ENCODE measurements at regions not wholly inside any gene's neighbourhood (a gene's known extent, or its start where the extent isn't known, plus 50 kb on each side); places are given as distances from the start of the nearest gene placed in this dataset.

GRCh38 chr3:59210260-59210659 lies 160.4 kb upstream of the CFAP20DC start:
- Histone ChIP-seq H3K27ac (no peak overlapping the region), H3K4me3 (no peak overlapping the region), H3K27me3 (replicated peaks; ENCODE audit: insufficient read depth) (no peaks in the 10 kb centered on the region), H3K9me3 (no peaks in the 10 kb centered on the region), H3K4me1 (ENCODE audit: control insufficient read depth in 1 of 2, low read depth in 2 of 2) (no peaks in the 10 kb centered on the region), H3K36me3 (no peaks in the 10 kb centered on the region)
- TF ChIP-seq CTCF (IDR thresholded peaks at IDR 0.05), result no peak
- ATAC-seq (ENCODE audit: insufficient number of reproducible peaks, low FRiP score, low read depth), result no peak
- no peak for DNase-seq (ENCODE audit: low spot score)

DNA sequence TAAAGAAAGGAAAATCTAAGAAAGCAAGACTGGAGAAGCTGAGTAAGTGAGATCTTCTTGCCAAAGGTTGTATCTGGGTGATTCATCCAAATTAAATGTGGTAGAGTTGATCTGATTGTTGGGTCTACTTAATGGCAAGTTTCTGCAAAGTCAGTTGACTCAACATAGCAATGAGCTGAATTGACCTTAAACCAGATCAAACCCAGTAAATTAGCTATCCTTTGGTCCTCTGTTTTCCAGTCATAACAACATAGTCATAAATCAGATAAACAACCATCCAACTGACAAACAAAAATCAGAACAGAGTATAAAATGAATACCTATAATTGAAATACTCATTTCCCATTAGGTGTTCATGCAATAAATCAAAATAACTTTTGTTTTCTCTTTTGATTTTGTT lies 142.6 kb upstream of the CFAP20DC start:
- no peaks in the 10 kb centered on the region for H3K36me3 ChIP-seq
- no peak for TF ChIP-seq CTCF (IDR thresholded peaks at IDR 0.05)
- ATAC-seq (ENCODE audit: insufficient number of reproducible peaks, low FRiP score, low read depth), result no peak

DNA sequence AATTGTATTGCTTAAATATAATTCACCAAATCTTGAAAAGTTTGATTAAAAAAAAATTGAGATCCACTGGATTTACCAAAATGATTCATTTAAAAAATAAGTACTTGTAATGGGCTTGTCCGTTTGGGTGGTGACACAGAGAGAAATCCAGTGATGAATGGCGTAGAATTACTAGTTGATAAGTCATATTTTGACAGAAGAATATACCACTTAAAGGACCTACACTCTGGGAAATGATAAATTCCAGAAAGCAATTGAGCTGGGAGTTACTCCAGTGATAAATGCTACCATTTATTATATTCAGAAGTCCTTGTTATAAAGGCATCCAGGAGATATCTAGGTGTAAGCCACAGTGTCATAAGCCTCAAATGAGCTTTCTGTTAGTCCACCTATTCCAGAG lies 141.8 kb upstream of the CFAP20DC start:
- DNase-seq (ENCODE audit: low spot score), result no peak
- Histone ChIP-seq H3K27me3 (replicated peaks; ENCODE audit: insufficient read depth) (no peaks in the 10 kb centered on the region), H3K4me3 (no peak overlapping the region), H3K36me3 (no peaks in the 10 kb centered on the region), H3K4me1 (ENCODE audit: control insufficient read depth in 1 of 2, low read depth in 2 of 2) (no peaks in the 10 kb centered on the region), H3K9me3 (no peaks in the 10 kb centered on the region), H3K27ac (no peak overlapping the region)
- TF ChIP-seq CTCF (IDR thresholded peaks at IDR 0.05), result no peak
- no peak for ATAC-seq (ENCODE audit: insufficient number of reproducible peaks, low FRiP score, low read depth)

More for the DNA sequence above, 142.6 kb upstream of the CFAP20DC start:
- no peak overlapping the region for H3K27ac ChIP-seq
- H3K4me1 ChIP-seq (ENCODE audit: control insufficient read depth in 1 of 2, low read depth in 2 of 2), result no peaks in the 10 kb centered on the region
- H3K9me3 ChIP-seq, result no peaks in the 10 kb centered on the region
- no peak for DNase-seq (ENCODE audit: low spot score)
- H3K27me3 ChIP-seq (replicated peaks; ENCODE audit: insufficient read depth), result no peaks in the 10 kb centered on the region
- H3K4me3 ChIP-seq, result no peak overlapping the region

DNA sequence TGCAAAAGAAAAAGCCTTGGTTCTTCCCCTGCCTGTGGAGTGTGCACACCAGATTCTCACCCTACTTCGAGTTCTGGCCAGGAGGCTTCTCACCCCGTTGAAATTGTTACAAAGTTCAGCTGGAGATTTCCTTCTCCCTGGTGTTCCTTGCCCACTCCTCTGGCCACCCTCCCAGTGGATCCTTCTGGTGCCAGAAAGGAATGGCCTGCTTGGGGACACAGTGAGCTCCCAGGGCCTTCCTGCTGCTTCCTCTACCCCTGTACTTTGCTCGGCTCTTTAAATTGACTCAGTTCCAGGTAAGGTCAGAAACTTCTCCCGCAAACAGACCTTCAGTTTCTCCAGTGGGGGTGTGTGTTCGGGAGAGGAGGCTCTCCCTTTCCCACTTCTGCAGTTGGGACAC lies 140.1 kb upstream of the CFAP20DC start:
- DNase-seq (ENCODE audit: low spot score) (no peak), ATAC-seq (ENCODE audit: insufficient number of reproducible peaks, low FRiP score, low read depth) (no peak)
- Histone ChIP-seq H3K27me3 (replicated peaks; ENCODE audit: insufficient read depth) (no peaks in the 10 kb centered on the region), H3K4me3 (no peak overlapping the region), H3K4me1 (ENCODE audit: control insufficient read depth in 1 of 2, low read depth in 2 of 2) (no peaks in the 10 kb centered on the region), H3K9me3 (no peaks in the 10 kb centered on the region), H3K27ac (no peak overlapping the region), H3K36me3 (no peaks in the 10 kb centered on the region)
- TF ChIP-seq CTCF (IDR thresholded peaks at IDR 0.05), result no peak

DNA sequence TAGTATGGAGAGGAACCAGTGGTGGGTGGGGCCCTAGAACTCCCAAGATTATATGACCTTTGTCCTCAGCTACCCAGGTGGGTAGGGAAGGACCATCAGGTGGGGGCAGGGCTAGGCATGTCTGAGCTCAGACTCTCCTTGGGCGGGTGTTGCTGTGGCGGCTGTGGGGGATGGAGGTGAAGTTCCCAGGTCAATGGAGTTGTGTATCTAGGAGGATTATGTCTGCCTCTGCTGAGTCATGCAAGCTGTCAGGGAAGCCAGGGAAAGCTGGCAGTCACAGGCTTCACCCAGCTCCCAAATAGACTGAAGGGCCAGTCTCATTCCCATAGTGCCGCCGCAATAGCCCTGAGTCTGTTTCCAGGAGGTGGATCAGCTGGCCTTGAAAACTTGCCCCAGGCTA lies 139.7 kb upstream of the CFAP20DC start:
- no peak for DNase-seq (ENCODE audit: low spot score)
- no peak overlapping the region for H3K27ac ChIP-seq
- H3K9me3 ChIP-seq, result no peaks in the 10 kb centered on the region
- ATAC-seq (ENCODE audit: insufficient number of reproducible peaks, low FRiP score, low read depth), result no peak
- no peaks in the 10 kb centered on the region for H3K36me3 ChIP-seq
- no peak for TF ChIP-seq CTCF (IDR thresholded peaks at IDR 0.05)
- no peaks in the 10 kb centered on the region for H3K4me1 ChIP-seq (ENCODE audit: control insufficient read depth in 1 of 2, low read depth in 2 of 2)
- H3K4me3 ChIP-seq, result no peak overlapping the region
- H3K27me3 ChIP-seq (replicated peaks; ENCODE audit: insufficient read depth), result no peaks in the 10 kb centered on the region
